ENCODE measurements at regions not wholly inside any gene's neighbourhood (a gene's known extent, or its start where the extent isn't known, plus 50 kb on each side); places are given as distances from the start of the nearest gene placed in this dataset.
A peak's percentile ranks its signal among the peaks of the same experiment; 100 is the strongest.

GRCh38 chr5:24712947-24713346 is 68.2 kb upstream of the CDH10 start (continued):
- TF ChIP-seq BCL3 (IDR thresholded peaks at IDR 0.05) (no peak), REST (IDR thresholded peaks at IDR 0.05) (no peak), KDM5A (IDR thresholded peaks at IDR 0.05) (no peak), FOSL2 (IDR thresholded peaks at IDR 0.05) (no peak), FOSL2 (CRISPR knock-in tag; IDR thresholded peaks at IDR 0.05) (no peak), MYC (IDR thresholded peaks at IDR 0.05; ENCODE audit: borderline replicate concordance, low read length) (no peak), SREBF2 (IDR thresholded peaks at IDR 0.05) (no peak)

GRCh38 chr5:24712047-24712446 is 67.3 kb upstream of the CDH10 start:
- 82% methylated on average over 1 of the region's 1 CpG for WGBS (ENCODE audit: missing lambda C conversion rate)
- ChIA-PET CTCF (no interaction called here), POLR2A (no interaction called here)
- FAIRE-seq (no peak), DNase-seq (ENCODE audit: low read depth in 1 of 2, low spot score in 1 of 2) (no peak), ATAC-seq (no peak)
- TF ChIP-seq EHMT2 (IDR thresholded peaks at IDR 0.05; ENCODE audit: low read depth) (no peak), SMC3 (IDR thresholded peaks at IDR 0.05) (no peak), RFX5 (IDR thresholded peaks at IDR 0.05) (no peak), FOSL2 (IDR thresholded peaks at IDR 0.05) (no peak), FOSL2 (CRISPR knock-in tag; IDR thresholded peaks at IDR 0.05) (no peak), MAFK (IDR thresholded peaks at IDR 0.05; ENCODE audit: partially characterized antibody) (no peak), KDM5A (IDR thresholded peaks at IDR 0.05) (no peak), HOXB5 (CRISPR knock-in tag; IDR thresholded peaks at IDR 0.05) (no peak), BHLHE40 (IDR thresholded peaks at IDR 0.05; ENCODE audit: low read depth, low read length) (no peak), POLR2AphosphoS2 (conservative IDR thresholded peaks at IDR 0.05; ENCODE audit: low read length) (no peak), ELK1 (IDR thresholded peaks at IDR 0.05; ENCODE audit: low read depth, low read length) (no peak)
- no peaks in the 10 kb centered on the region for H3K9me3 ChIP-seq
- H3K4me2 ChIP-seq: no peak overlapping the region
- no peak overlapping the region for H3K27ac ChIP-seq
- H3K4me1 ChIP-seq: no peaks in the 10 kb centered on the region
- no peak overlapping the region for H3K4me3 ChIP-seq

- ATAC-seq (no peak), FAIRE-seq (no peak), DNase-seq (ENCODE audit: low read depth in 1 of 2, low spot score in 1 of 2) (no peak)
- ChIA-PET CTCF (no interaction called here), POLR2A (no interaction called here)
- H3K4me2 ChIP-seq: no peak overlapping the region
- TF ChIP-seq MAFK (IDR thresholded peaks at IDR 0.05; ENCODE audit: partially characterized antibody) (peak; percentile 71), CTCF (IDR thresholded peaks at IDR 0.05) (no peak), ZFP36 (IDR thresholded peaks at IDR 0.05; ENCODE audit: borderline replicate concordance, partially characterized antibody) (no peak), RARB (CRISPR knock-in tag; IDR thresholded peaks at IDR 0.05) (no peak)
- no peaks in the 10 kb centered on the region for H3K9me3 ChIP-seq
- H3K4me1 ChIP-seq: no peaks in the 10 kb centered on the region
- no peak overlapping the region for H3K4me3 ChIP-seq
- no peak overlapping the region for H3K27ac ChIP-seq
These were observed 59.2 kb upstream of the CDH10 start for GRCh38 chr5:24703934-24704333.

Small RNA genes in the stretch of these regions (small RNA-seq; reads per million reads assigned to genes)
- 0 reads per million in 6 experiments for gene AC022140.2
- 0 reads per million in 6 experiments for gene AC106754.2
- 0 reads per million in 6 experiments for gene BTG4P1
- gene RF00019: 0 reads per million in 6 experiments
- 0 reads per million in 6 experiments for gene RF00070
- 0 reads per million in 6 experiments for gene RNU6-374P
